ENCODE measurements at regions not wholly inside any gene's neighbourhood (a gene's known extent, or its start where the extent isn't known, plus 50 kb on each side); places are given as distances from the start of the nearest gene placed in this dataset.

DNA sequence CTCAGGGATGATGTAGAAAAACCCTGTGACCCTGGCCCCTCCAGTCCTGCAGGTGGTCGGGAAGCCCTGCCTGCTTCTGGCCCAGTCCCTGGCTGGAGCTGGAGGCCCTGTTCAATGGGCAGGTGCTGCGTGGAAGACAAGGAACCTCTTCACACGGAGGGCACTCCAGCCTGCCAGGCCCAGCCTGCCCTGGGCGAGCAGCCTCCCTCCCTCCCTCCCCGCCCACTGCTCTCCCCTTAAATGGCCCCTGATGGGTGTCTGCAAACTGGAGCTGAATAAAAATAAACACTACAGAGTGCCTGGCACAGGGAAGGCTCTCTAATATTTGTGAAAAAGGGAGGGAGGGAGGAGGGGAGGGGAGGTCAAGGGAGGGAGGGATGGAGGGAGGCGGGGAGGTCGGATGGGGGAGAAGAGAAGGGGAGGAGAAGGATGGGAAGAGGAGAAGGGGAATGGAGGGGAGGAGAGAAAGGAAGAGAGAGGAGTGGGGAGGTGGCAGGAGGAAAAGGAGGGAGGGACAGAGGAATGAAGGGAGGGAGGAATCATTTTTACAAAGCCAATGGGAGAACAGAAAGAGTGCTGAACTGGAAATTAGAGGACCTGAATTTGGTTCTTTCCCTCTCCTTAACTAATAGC, 222.8 kb upstream of the TNRC6C start:
- no peak overlapping the region for H3K4me3 ChIP-seq (ENCODE audit: low read length)
- H3K36me3 ChIP-seq (ENCODE audit: insufficient read depth, low read length), result no peaks in the 10 kb centered on the region
- H3K4me1 ChIP-seq (ENCODE audit: insufficient read depth, low read length), result peaks cover 27% of the 10 kb centered on the region
- H2AFZ ChIP-seq (ENCODE audit: low read depth, low read length), result no peak overlapping the region
- H3K27me3 ChIP-seq (ENCODE audit: insufficient read depth, low read length), result peaks cover 11% of the 10 kb centered on the region
- peaks cover 5% of the 10 kb centered on the region for H3K9me3 ChIP-seq (ENCODE audit: low read length)

DNA sequence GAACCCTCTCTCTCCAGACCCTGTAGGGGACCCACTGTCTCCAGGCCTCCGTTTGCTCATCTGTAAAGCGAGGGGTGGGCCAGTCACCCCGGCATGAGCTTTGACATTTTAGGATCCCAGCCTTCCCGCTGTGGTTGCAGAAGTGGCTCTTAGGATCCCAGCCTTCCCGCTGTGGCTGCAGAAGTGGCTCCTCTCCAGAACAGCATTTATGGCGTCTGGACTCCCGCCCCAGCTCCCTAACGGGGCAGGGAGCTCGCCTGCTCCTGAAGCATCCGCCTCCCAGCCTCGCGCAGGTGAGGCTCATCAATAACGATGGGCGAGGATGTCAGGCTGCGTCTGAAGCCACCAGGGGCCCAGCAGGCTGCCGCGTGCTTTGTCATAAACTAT, 222.3 kb upstream of the TNRC6C start:
- Histone ChIP-seq H3K9me3 (ENCODE audit: low read length) (peaks cover 5% of the 10 kb centered on the region), H3K36me3 (ENCODE audit: insufficient read depth, low read length) (no peaks in the 10 kb centered on the region), H3K27me3 (ENCODE audit: insufficient read depth, low read length) (peaks cover 11% of the 10 kb centered on the region), H3K4me3 (ENCODE audit: low read length) (no peak overlapping the region), H3K4me1 (ENCODE audit: insufficient read depth, low read length) (peaks cover 27% of the 10 kb centered on the region), H2AFZ (ENCODE audit: low read depth, low read length) (no peak overlapping the region)

DNA sequence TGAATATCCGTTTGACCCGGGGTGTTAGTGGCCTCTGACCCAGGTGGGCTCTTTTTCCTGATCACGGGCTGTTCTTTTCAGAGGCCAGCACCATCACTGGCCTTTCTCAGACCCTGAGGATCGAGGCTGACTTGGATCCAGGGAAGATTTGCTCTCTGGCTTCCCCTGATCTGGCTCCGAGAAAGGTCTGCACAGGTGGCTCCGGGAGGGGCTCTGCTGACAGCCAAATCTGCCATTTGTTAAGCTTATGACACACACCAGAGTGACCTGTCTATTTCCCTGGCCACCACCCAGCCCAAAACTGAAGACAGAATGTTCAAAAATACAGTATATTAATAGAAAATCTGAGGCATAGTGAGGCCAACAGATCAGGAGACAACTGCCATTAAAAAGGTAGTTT, 221.8 kb upstream of the TNRC6C start:
- H3K27me3 ChIP-seq (ENCODE audit: insufficient read depth, low read length), result peaks cover 11% of the 10 kb centered on the region
- H3K4me1 ChIP-seq (ENCODE audit: insufficient read depth, low read length), result peaks cover 27% of the 10 kb centered on the region

DNA sequence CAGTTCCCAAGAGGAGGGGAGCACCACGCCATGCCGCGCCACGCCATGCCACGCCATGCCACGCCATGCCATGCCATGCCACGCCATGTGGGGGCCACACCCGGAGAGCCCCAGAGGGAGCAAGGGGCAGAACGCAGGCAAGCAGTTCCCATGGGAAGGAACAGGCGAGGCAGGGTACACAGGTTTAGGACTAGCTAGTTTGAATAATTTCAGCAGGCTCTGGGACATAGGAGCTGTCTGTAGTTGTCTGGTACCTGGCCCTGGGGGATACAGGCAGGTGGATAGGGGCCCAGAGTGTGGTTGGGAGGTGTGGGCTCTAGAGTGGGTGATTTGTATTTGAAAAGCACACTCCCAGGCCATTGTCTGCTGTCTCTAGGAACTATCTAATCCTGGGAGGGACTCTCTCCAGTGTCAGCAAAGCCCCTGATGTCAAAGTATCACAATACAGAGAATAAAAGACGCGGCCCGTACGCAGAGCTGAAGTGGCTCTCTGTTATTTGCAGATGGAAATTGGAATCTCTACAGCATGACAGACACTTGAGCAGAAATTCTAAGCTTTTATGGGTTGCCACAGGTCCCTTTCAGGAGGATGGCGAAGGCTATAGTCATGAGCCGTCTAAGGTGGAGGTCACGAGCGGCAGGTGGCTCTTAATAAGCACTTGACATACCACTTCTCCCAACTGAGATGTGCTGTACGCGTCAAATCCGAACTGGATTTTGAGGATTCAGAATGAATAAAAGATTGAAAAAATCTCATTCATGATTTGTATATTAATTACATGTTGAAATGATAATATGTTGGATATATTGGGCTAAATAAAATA, 220.8 kb upstream of the TNRC6C start:
- Histone ChIP-seq H3K4me1 (ENCODE audit: insufficient read depth, low read length) (peaks cover 27% of the 10 kb centered on the region), H3K9me3 (ENCODE audit: low read length) (peaks cover 5% of the 10 kb centered on the region), H3K27me3 (ENCODE audit: insufficient read depth, low read length) (peaks cover 11% of the 10 kb centered on the region), H3K4me3 (ENCODE audit: low read length) (no peak overlapping the region), H3K36me3 (ENCODE audit: insufficient read depth, low read length) (no peaks in the 10 kb centered on the region), H2AFZ (ENCODE audit: low read depth, low read length) (no peak overlapping the region)

More for the DNA sequence above, 221.8 kb upstream of the TNRC6C start:
- no peaks in the 10 kb centered on the region for H3K36me3 ChIP-seq (ENCODE audit: insufficient read depth, low read length)
- H3K9me3 ChIP-seq (ENCODE audit: low read length), result peaks cover 5% of the 10 kb centered on the region
- H2AFZ ChIP-seq (ENCODE audit: low read depth, low read length), result no peak overlapping the region
- no peak overlapping the region for H3K4me3 ChIP-seq (ENCODE audit: low read length)

DNA sequence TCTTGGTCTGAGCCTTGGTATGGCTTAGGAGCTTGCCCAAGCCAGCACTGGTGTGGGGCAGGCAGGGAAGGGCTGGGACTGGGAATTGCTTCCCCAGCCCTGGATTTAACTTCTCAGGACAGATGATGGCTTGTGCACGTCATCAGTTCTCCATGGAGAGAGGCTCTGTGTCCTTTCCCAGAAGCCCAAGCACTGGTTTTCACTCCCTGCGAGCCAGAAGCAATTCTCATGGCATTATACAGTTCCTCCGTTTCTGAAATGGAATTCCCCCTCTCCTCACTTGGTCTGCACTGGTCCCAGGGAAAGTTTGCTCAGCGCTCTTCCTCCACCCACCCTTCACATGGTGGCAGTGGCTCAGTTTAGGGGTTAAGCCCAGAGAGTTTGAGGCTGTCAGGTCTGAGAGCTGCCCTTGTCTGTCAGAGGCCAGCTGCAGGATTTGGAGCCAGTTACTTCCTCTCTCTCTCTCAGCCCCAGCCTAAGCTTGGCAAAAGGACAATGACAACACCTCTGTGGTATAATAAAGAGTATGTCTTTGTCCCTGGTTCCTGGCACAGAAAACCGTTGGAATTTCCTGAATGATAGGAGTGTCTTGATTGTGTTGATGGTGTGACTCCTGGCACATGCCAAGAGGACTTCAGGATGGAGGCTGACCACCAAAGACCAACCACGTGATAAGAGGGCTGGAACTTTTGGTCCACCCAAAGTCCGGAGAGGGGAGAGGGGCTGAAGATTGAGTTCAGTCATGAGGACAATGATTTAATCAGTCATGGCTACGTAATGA, 219.6 kb upstream of the TNRC6C start:
- Histone ChIP-seq H3K9me3 (ENCODE audit: low read length) (no peaks in the 10 kb centered on the region), H3K36me3 (ENCODE audit: insufficient read depth, low read length) (no peaks in the 10 kb centered on the region), H3K27me3 (ENCODE audit: insufficient read depth, low read length) (peaks cover 7% of the 10 kb centered on the region), H3K4me1 (ENCODE audit: insufficient read depth, low read length) (peaks cover 27% of the 10 kb centered on the region), H2AFZ (ENCODE audit: low read depth, low read length) (no peak overlapping the region), H3K4me3 (ENCODE audit: low read length) (no peak overlapping the region)

DNA sequence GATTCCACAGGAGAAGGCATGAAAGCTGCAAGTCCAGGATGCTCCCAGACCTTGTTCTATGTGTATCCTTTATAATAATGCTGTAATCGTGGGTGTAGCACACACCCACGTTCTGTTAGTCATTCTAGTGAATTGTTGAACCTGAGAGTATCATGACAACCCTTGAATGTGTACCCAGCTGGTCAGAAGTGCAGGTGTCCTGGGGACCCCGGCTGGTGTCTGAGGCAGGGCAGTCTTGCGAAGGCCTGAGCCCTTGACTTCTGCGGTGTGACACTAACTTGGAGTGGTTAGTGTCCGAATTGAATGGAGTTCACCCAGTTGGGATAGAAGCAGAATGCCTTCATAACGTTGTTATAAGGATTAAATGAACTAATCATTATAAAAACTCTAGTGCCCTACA, 218.0 kb upstream of the TNRC6C start:
- Histone ChIP-seq H3K4me3 (ENCODE audit: low read length) (no peak overlapping the region), H2AFZ (ENCODE audit: low read depth, low read length) (no peak overlapping the region), H3K4me1 (ENCODE audit: insufficient read depth, low read length) (peaks cover 20% of the 10 kb centered on the region), H3K9me3 (ENCODE audit: low read length) (peaks cover 2% of the 10 kb centered on the region), H3K27me3 (ENCODE audit: insufficient read depth, low read length) (peaks cover under 1% of the 10 kb centered on the region), H3K36me3 (ENCODE audit: insufficient read depth, low read length) (no peaks in the 10 kb centered on the region)

DNA sequence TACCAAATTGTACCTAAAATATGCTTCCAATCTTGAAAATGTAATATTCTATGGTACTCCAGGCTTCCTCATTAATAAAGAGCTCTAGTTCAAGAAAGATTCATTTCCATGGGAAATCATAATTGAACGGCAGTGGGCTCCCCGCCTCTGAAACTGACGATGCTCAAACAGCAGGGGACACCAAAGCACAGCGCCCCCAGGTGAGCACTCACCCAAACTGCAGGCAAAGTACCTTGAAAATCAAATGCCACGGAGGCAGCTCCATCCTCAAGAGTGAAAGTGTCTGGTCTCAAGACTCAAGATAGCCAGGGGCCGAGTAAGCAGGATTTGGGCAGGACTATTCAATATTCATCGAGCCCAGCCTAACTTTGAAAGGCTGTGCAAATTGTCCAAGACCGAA, 217.4 kb upstream of the TNRC6C start:
- Histone ChIP-seq H3K9me3 (ENCODE audit: low read length) (peaks cover 2% of the 10 kb centered on the region), H3K4me1 (ENCODE audit: insufficient read depth, low read length) (peaks cover 17% of the 10 kb centered on the region), H3K4me3 (ENCODE audit: low read length) (no peak overlapping the region), H2AFZ (ENCODE audit: low read depth, low read length) (no peak overlapping the region), H3K27me3 (ENCODE audit: insufficient read depth, low read length) (no peaks in the 10 kb centered on the region), H3K36me3 (ENCODE audit: insufficient read depth, low read length) (no peaks in the 10 kb centered on the region)

DNA sequence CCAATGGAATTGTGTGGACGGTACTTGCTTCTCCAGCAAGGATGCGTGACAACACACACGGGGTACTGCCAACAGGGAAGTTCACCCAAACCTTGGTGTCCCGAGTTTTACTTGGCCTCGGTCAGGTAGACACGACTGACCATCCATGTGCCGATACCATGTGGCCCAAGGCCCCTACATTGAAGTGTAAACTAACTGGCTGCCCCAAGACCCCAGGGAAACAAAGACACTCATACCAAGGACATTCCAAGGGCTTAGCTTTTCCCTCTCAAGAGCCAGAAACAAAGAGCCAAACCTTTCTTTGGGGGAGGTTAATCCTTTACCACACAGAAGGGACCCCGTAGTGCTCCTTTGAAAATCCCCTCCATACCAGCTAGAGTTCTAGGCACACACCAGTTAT, 215.9 kb upstream of the TNRC6C start:
- no peak overlapping the region for H3K4me3 ChIP-seq (ENCODE audit: low read length)
- no peak overlapping the region for H2AFZ ChIP-seq (ENCODE audit: low read depth, low read length)
- H3K9me3 ChIP-seq (ENCODE audit: low read length), result peaks cover 2% of the 10 kb centered on the region
- no peaks in the 10 kb centered on the region for H3K36me3 ChIP-seq (ENCODE audit: insufficient read depth, low read length)
- H3K4me1 ChIP-seq (ENCODE audit: insufficient read depth, low read length), result peaks cover 22% of the 10 kb centered on the region
- H3K27me3 ChIP-seq (ENCODE audit: insufficient read depth, low read length), result no peaks in the 10 kb centered on the region

DNA sequence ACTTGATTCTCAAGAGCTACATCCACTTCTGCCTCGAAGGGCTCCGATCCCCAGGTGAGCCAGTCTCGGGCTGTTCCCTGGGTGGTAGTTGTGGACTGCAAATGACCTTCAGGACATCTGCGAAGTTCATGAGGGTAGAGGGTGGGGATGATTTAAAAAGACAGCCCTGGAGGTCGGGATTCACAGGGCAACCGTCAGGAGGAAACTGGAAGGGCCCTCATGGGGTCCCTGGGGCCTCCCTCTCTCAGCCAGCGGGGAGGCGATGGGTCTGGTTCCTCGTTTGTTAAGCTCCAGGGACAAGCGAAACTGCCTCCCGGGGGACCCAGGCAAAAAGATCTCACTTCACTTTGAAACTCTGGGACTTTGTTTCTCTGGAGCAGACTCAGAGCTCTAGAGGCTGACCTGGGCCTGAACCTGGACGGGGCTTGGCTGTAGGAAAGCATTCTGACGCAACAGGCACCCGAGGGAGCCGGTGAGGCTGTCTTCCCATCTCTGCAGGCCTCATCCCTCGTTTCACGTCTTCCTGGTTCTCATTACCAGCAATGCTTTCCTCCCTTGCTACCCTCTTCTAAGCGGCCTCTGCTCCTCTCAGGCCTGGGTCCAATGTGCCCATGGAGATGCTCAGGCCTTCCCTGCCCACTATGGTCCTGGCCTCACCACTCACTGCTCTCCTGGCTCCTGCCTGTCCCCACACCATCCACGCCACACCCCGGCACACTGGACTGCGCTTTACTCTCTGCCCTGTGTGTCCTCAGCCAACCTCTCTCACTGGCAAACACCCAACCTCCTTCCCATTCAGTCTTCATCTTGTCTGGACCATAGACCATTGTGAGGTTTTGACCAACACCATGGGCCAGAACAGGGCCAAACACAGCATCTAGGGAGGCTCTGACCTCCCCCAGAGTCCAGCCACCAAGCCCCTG, 214.2 kb upstream of the TNRC6C start:
- Histone ChIP-seq H3K4me1 (ENCODE audit: insufficient read depth, low read length) (peaks cover 8% of the 10 kb centered on the region), H3K9me3 (ENCODE audit: low read length) (peaks cover 2% of the 10 kb centered on the region), H3K27me3 (ENCODE audit: insufficient read depth, low read length) (no peaks in the 10 kb centered on the region), H3K36me3 (ENCODE audit: insufficient read depth, low read length) (no peaks in the 10 kb centered on the region), H3K4me3 (ENCODE audit: low read length) (no peak overlapping the region), H2AFZ (ENCODE audit: low read depth, low read length) (no peak overlapping the region)

DNA sequence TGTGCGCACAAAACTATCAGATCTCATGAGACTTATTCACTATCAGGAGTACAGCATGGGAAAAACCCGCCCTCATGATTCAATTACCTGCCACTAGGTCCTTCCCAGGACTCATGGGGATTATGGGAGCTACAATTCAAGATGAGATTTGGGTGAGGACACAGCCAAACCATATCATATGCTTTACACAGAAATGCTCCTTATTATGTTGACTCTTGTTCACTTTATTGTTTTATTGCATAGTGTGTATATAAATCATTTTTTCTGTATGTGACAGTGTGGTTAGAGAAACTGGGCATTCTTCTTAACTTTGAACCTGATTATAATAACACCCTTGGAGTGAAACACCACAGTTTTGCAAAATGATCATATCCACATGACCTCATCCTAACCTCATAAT, 212.8 kb upstream of the TNRC6C start:
- Histone ChIP-seq H3K36me3 (ENCODE audit: insufficient read depth, low read length) (no peaks in the 10 kb centered on the region), H2AFZ (ENCODE audit: low read depth, low read length) (no peak overlapping the region), H3K27me3 (ENCODE audit: insufficient read depth, low read length) (no peaks in the 10 kb centered on the region), H3K4me3 (ENCODE audit: low read length) (no peak overlapping the region), H3K4me1 (ENCODE audit: insufficient read depth, low read length) (peaks cover 8% of the 10 kb centered on the region), H3K9me3 (ENCODE audit: low read length) (peaks cover 2% of the 10 kb centered on the region)

DNA sequence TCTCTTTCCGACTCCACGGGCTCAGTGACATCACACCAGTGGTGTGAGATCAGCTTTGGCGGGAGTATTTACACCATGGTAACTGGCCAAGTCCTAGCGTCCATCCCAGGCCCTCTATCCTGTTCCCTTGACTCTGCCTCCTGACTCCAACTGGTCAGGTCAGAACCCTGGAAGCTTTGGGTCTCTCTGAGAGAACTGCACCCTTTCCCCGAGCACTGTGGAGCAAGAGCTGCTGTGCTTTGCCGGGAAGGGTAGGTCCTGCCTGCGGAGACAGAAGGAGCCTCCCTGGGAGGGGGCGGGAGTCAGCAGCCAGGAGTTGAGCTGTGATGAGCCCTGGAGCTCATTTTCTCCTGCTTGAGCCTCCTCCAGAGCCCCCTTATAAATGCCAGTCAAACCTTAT, 212.1 kb upstream of the TNRC6C start:
- H3K4me1 ChIP-seq (ENCODE audit: insufficient read depth, low read length), result peaks cover 8% of the 10 kb centered on the region
- no peaks in the 10 kb centered on the region for H3K27me3 ChIP-seq (ENCODE audit: insufficient read depth, low read length)
- no peak overlapping the region for H2AFZ ChIP-seq (ENCODE audit: low read depth, low read length)
- H3K4me3 ChIP-seq (ENCODE audit: low read length), result no peak overlapping the region
- no peaks in the 10 kb centered on the region for H3K36me3 ChIP-seq (ENCODE audit: insufficient read depth, low read length)
- peaks cover 2% of the 10 kb centered on the region for H3K9me3 ChIP-seq (ENCODE audit: low read length)

DNA sequence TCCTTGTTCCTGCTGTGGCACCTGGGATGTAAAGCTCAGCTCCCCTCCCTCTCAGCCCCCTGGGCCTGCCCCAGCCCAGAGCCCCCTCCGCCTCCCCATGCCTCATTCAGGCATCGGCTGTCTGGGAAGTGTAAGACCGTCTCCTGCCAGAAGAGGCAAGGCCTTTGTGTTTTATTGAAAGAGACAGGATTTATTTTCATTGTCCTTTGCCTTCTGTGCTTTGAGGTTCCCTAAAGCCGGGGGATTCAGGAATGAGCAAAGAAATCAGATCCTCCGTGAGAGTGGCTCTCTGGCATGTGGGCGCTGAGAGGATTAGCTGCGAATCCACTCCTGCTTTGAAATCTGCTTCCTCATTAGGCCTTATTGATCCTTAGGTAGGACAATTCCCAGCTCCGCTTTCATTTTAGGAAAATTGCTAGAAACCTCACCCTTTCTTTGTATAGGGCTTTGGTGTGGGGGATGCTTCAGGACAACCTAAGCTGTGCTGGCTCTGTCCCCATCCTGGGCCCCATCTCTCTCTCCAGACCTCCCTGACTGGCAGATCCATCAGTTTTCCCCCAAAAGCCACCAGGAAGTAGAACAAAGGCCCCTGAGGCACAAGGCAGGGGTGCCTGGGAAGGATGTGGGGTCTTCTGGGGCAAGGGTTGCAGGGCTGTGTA, 211.5 kb upstream of the TNRC6C start:
- Histone ChIP-seq H3K36me3 (ENCODE audit: insufficient read depth, low read length) (no peaks in the 10 kb centered on the region), H3K4me1 (ENCODE audit: insufficient read depth, low read length) (peaks cover 8% of the 10 kb centered on the region), H2AFZ (ENCODE audit: low read depth, low read length) (no peak overlapping the region), H3K4me3 (ENCODE audit: low read length) (no peak overlapping the region), H3K9me3 (ENCODE audit: low read length) (peaks cover 2% of the 10 kb centered on the region), H3K27me3 (ENCODE audit: insufficient read depth, low read length) (no peaks in the 10 kb centered on the region)

All from neuron (in vitro differentiated cells).